GM18502 (cell line): ENCODE measurements at regions not wholly inside any gene's neighbourhood (a gene's known extent, or its start where the extent isn't known, plus 50 kb on each side); places are given as distances from the start of the nearest gene placed in this dataset.
"Not testable (repeated sequence)": the region's sequence is repeated elsewhere in the genome, so short reads cannot be mapped to it uniquely, and the experiment has no call there.

Source experiments
- ATAC-seq: cut with Tn5 transposase; IDR thresholded peaks from one replicate; pipeline ENCODE4 v1.9.1; 2021; ENCODE audit warnings: mild to moderate bottlenecking; ENCODE audit not compliant: unreplicated experiment, poor library complexity

DNA sequence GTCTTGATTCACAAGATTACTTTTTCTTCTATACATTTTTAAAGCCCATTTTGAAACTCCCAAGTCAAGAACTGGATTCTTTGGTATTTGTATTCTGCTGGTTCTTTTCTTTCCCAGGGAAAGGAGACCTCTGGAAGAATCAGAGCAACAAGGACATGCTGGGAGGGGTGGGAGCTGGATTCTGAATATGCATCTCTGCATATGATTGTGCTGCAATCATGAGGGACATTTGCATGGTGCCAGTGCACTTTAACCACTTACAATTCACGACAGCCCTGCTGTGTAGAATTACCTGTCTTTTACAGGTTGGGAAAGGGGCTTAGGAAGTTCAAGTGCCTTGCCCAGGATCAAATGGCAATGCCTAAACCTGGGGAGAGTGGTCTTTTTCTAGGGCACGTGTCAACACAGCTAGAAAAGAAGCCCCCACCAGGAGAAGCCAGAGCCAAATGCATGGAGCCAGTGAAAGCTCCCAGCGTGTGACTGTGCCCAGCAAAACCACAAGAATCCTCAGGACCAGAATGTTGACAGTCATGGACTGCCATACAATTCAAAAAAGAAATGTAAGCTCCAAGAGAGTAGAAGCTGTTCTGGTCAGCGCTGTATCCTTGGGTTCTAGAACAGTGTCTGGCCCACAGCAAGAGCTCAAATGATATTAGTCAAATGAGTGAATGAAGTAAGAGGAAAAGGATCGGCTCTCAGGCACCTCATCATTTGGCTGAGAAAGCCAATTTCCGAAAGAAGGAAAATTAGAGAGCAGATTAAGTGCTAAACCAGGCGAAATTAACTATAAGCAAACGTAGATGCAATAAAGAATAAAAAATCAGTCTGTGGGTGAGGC lies 84.5 kb upstream of the MEF2A start:
- ATAC-seq, result no peak

GRCh38 chr15:99481951-99482230 lies 83.9 kb upstream of the MEF2A start:
- ATAC-seq, result no peak

DNA sequence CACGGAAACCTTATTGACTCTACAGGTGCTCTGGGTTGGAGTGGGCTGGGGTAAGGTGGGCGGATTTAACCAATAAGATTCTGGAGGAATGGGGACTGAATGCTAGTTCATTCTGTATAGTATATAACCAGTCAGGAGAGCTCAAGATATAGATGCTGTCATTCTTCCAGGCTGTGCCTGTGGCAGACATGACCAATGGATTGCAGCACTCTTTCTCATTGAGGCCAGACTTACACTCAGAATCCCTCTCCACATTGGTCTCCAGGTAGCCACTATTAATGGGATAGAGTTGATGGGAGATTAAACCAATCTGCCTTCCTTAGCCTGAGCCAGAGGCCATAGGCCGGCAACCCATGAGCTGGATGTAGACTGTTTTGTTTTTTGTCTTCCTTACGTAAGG lies 82.8 kb upstream of the MEF2A start:
- ATAC-seq, result no peak

- peak; percentile 14 for ATAC-seq
These were observed 80.4 kb upstream of the MEF2A start for GRCh38 chr15:99485153-99485961.

DNA sequence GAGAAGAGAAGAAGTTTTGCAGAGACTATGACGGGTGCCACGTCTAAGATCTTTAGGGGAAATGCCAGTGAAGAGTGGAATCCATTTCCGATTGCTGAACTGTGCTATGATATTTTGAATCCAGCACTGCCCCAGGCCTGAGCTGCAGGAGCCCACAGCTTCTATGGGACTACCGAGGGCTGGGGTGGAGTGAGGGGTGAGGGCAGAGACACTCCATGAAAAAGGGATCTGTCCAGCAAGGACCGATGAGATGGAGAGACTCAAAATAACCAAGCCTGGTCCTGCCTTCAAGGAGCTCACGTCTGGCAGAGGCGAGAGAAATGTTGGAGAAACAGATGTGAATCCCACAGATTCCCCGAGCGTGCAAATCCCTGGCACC lies 79.8 kb upstream of the MEF2A start:
- ATAC-seq, result peak; percentile 19

DNA sequence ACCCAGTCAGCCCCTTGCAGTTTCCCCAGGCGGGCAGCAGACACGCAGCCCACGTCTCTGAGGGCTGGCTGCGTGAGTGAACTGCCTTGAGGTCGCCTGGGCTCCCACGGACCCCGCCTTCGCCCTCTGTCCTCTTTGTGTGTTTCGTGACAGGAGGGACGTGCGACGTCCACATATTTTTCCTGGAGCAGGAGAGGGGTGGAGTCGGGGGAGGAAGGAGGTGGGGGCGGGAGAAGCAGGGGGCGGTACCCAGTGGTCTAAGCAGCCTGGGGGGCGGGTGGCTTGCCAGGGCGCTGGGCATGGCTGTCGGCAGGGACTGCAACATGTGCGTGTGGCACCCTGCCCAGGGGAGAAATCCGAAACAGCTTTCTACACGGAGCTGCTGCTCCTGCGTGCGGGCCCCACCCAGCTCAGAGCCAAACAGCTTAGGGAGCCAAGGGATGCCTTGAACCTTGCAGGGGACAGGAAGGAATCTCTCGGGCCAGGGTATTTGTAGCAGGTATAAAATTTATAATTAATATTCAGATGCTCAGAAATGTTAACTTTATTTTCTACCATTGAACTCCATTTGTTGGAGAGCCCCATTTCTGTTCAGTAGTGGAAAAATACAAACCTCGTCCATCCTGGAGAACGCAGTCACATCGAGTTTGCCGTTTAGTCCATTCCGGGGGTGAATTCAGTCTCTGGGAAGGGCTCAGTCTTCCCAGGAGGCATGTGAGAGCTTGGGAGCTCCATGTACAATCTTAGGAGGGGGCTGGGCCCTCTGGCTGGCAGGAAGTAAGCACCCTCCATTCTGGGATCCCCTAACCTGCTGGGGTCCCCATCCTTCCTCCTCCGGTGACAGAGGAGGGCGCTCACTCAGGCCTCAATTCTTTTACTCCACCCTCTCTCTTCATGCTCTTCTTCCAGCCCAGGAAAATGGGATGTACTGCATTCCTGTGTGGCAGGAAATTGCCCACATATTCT lies 79.1 kb upstream of the MEF2A start:
- peak; percentile 64 for ATAC-seq

DNA sequence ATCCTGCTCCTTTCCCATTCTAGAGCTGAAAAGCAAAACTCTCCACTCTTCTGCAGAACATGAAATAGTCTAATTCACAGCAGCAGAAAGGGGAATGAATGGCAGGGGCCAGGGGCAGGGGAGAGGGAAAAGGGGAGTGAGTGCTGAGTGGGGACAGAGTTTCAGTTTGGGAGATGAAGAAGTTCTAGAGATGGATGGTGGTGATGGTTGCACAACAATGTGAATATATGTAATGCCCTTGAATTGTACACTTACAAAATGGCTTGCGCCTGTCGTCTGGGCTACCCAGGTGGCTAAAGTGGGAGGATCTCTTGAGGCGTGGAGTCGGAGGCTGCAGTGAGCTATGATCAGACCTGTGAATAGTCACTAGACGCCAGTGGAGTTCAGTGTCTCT lies 78.5 kb upstream of the MEF2A start:
- ATAC-seq, result no peak

- ATAC-seq, result no peak
These were observed 73.5 kb upstream of the MEF2A start for GRCh38 chr15:99492275-99492674.

GRCh38 chr15:99492716-99493115 lies 73.1 kb upstream of the MEF2A start:
- no peak for ATAC-seq

DNA sequence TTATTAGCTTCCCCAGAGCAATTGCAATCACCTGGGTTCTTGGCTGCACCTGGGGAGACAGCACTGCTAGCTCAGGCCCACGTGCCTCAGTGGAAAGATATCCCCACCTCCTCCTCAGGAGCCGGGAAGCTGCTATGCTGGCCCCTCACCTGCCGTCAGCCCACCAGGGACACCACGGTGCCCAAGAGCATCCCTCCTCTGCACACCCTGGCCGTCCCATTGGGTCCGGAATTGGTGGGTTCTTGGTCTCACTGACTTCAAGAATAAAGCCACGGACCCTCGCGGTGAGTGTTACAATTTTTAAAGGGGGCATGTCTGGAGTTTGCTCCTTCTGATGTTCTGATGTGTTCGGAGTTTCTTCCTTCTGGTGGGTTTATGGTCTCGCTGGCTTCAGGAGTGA lies 72.3 kb upstream of the MEF2A start:
- ATAC-seq, result no peak

DNA sequence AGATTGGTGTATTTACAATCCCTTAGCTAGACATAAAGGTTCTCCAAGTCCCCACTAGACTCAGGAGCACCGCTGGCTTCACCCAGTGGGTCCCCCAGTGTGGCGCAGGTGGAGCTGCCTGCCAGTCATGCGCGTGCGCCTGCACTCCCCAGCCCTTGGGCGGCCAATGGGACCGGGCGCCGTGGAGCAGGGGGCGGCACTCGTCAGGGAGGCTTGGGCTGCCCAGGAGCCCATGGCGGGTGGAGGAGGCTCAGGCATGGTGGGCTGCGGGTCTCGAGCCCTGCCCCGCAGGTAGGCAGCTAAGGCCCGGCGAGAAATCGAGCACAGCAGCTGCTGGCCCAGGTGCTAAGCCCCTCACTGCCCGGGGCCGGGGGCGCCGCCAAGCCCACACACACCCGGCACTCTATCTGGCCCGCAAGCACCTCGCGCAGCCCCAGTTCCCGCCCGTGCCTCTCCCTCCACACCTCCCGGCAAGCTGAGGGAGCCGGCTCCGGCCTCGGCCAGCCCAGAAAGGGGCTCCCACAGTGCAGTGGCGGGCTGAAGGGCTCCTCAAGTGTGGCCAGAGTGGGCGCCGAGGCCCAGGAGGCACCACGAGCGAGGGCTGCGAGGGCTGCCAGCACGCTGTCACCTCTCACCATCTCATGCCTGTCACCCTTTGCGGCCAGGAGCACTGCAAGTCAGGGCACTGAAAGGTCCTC lies 71.1 kb upstream of the MEF2A start:
- ATAC-seq, result not testable (repeated sequence)

DNA sequence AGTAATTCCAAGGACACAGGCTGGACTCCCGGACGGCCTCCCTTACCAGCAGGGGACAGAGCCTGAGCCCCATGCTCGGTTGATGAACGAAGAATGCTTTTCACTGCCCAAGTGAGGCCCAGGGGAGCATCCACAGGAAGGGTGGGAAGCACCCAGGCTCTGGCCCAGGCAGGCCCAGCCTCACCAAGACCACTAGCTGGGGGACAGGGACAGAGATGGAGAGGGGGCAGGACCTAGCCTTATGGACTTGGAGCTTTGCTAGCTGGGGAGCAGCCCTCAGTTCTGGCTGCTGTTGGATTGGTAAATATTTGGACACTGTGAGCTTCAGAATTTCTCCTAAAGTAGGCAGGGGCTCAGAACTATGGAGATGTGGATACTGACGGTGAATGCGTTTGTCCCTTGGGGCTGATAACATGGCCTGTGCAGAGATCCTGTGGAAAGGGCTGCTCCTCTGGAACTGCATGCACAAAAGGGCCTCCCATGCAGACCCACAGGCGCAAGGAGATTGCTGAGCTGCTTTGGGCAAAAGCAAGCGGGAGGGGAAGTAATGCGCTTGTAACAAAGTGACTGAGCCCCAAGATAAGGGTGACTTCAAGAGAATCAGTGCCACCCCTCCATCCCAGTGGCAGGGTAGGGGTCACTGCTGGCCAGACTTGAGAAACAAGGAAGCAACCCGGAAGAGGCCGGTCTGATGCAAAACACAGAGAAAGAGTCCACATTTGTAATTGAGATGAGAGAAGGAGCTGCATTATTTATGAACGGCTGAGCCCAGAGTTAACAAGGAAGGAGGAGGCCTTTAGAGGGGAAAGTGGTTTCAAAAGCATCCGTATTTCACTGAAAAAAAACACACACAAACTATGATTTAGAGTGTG lies 70.1 kb upstream of the MEF2A start:
- no peak for ATAC-seq

DNA sequence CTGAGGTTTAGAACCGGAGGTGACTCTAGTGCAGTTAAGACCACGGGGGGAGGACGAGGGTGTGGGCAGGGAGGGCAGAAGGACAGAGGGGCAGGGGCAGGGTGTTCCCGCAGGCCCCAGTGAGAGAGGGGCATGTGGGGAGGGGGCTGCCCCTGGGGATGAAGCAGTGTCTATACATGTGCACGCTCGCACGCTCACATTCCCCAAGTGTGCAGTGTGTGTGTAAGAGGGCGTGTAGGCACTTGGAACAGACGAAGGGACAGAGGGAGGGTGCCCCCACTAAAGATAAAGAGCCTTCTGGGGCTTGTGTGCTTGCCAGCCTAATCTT lies 69.5 kb upstream of the MEF2A start:
- no peak for ATAC-seq

GRCh38 chr15:99502182-99502581 lies 63.6 kb upstream of the MEF2A start:
- peak; percentile 66 for ATAC-seq

DNA sequence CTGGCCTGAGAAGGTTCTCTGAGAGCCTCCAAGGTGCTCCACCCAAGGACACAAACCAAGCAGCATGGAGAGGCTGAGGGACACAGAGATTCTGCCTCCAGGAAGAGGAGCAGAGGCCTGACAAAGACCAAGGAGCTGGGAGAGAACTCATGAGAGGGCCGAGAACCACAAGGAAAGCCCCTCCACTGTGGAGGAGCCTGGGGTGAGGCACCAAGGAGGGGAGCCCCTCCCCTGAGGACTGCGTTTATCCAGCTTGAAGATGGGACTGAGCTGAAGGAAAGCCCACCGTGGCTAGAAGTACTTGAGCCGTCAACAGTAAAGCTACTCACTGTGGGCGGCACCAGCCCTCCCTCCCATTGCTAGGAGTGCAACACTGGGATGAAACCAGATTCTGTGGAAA lies 63.1 kb upstream of the MEF2A start:
- peak; percentile 9 for ATAC-seq

GRCh38 chr15:99503411-99503810 lies 62.4 kb upstream of the MEF2A start:
- no peak for ATAC-seq

- peak; percentile 31 for ATAC-seq
These were observed 61.5 kb upstream of the MEF2A start for GRCh38 chr15:99504071-99504822.

DNA sequence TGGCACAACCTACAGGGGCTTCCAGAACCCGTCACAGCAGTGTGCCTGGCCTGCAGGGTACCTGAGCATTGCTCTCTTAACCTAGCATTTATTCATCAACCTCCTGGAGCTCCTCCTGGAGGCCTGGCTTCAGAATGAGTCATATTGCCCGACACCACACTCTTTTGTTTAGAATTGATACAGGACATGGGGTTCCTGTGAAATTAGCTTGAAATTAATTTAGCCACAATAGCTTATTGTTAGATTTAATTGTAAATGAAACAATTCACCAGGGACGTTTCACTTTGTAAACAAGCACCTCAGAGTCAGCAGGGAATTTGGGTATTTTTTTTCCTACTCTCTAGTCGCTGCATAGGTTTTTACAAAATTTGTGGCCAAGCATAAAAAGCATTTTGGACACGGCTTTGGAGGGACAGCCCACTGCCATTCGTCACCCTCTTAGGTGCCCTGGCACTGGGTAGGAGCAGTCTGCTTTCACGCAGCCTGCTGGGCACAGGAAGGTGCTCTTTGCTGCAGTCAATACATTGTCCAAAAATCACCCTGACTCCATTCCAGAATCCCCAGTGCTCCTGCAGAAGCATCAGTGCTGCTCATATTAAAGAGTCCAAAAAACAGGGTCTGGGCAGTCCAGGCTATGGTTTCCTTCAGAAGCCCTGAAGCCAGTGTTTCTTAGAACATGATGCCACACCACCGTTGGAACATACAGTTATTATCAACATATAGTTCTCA lies 60.8 kb upstream of the MEF2A start:
- peak; percentile 48 for ATAC-seq
